ENCODE measurements at regions not wholly inside any gene's neighbourhood (a gene's known extent, or its start where the extent isn't known, plus 50 kb on each side); places are given as distances from the start of the nearest gene placed in this dataset.

DNA sequence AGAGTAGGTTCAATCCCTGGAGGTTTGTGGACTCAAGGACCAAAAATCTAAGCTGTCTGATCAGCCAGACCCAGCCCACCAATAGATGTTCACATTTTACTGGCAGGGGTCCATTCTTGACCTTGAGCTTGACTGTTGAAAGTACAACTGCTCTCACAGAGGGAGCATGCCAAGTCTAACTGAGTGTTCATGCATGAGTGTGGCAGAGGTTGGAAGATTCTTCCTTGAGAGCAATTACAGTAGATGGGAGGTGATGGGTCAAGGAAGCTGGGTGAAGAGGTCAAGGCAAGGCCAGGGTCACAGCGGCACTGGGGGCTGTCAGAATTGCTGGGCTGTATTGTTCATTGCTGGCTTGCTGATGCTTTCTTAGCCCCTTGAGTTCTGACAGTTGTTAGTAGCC, 202.8 kb upstream of the SVIL start:
- peak; percentile 70 for FAIRE-seq
- Histone ChIP-seq H3K36me3 (ENCODE audit: control insufficient read depth, insufficient read depth, low read length) (no peaks in the 10 kb centered on the region), H3K4me3 (ENCODE audit: low read depth, low read length) (no peak overlapping the region), H3K27me3 (ENCODE audit: control insufficient read depth, insufficient read depth, low read length) (no peaks in the 10 kb centered on the region)
- no peak for DNase-seq (ENCODE audit: low read depth)
- TF ChIP-seq, protein P1, sequence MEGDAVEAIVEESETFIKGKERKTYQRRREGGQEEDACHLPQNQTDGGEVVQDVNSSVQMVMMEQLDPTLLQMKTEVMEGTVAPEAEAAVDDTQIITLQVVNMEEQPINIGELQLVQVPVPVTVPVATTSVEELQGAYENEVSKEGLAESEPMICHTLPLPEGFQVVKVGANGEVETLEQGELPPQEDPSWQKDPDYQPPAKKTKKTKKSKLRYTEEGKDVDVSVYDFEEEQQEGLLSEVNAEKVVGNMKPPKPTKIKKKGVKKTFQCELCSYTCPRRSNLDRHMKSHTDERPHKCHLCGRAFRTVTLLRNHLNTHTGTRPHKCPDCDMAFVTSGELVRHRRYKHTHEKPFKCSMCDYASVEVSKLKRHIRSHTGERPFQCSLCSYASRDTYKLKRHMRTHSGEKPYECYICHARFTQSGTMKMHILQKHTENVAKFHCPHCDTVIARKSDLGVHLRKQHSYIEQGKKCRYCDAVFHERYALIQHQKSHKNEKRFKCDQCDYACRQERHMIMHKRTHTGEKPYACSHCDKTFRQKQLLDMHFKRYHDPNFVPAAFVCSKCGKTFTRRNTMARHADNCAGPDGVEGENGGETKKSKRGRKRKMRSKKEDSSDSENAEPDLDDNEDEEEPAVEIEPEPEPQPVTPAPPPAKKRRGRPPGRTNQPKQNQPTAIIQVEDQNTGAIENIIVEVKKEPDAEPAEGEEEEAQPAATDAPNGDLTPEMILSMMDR (IDR thresholded peaks at IDR 0.05; ENCODE audit: insufficient read depth, low read length, severe bottlenecking), result no peak

DNA sequence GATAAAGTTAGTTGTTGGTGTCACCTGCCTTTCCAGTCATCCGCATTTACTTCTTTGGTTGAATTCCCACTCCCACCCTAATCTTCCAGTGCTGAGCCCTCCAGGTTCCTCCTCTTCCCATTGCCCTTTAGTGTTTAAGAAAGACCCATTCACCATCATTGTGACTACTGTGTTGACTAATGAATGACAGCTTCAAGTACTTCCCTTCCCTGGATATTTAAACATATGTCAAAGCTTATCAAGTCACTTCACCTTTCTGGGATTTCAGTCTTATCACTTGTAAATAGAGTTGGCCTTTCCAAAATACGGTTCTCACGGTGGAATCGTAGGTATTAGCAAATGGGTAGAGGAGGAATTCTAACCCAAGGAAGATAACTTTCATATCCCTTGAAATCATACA, 201.6 kb upstream of the SVIL start:
- TF ChIP-seq, protein P1 (IDR thresholded peaks at IDR 0.05; ENCODE audit: insufficient read depth, low read length, severe bottlenecking), result no peak
- DNase-seq (ENCODE audit: low read depth) (no peak), FAIRE-seq (no peak)
- Histone ChIP-seq H3K4me3 (ENCODE audit: low read depth, low read length) (no peak overlapping the region), H3K36me3 (ENCODE audit: control insufficient read depth, insufficient read depth, low read length) (no peaks in the 10 kb centered on the region), H3K27me3 (ENCODE audit: control insufficient read depth, insufficient read depth, low read length) (no peaks in the 10 kb centered on the region)

DNA sequence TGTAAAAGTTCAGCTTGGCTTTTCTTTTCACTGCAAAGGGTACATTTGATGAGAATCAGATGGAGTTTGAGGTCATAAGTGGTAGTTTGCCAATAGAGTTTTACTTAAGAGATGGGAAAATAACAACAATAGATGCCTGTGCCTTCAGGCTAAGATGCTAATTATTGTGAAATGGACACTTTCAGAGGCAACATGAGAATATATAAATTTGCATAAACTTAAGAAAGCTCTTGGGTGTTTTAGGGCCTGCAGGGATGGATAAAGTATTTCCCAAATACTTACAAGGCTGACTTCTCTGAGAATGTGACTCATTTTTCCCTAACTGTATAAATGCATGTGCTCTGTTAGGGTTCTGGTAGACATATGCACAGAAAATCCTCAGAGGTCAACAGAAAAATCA, 200.3 kb upstream of the SVIL start:
- DNase-seq (ENCODE audit: low read depth) (no peak), FAIRE-seq (no peak)
- Histone ChIP-seq H3K36me3 (ENCODE audit: control insufficient read depth, insufficient read depth, low read length) (no peaks in the 10 kb centered on the region), H3K4me3 (ENCODE audit: low read depth, low read length) (no peak overlapping the region), H3K27me3 (ENCODE audit: control insufficient read depth, insufficient read depth, low read length) (no peaks in the 10 kb centered on the region)
- TF ChIP-seq, protein P1 (IDR thresholded peaks at IDR 0.05; ENCODE audit: insufficient read depth, low read length, severe bottlenecking), result no peak

DNA sequence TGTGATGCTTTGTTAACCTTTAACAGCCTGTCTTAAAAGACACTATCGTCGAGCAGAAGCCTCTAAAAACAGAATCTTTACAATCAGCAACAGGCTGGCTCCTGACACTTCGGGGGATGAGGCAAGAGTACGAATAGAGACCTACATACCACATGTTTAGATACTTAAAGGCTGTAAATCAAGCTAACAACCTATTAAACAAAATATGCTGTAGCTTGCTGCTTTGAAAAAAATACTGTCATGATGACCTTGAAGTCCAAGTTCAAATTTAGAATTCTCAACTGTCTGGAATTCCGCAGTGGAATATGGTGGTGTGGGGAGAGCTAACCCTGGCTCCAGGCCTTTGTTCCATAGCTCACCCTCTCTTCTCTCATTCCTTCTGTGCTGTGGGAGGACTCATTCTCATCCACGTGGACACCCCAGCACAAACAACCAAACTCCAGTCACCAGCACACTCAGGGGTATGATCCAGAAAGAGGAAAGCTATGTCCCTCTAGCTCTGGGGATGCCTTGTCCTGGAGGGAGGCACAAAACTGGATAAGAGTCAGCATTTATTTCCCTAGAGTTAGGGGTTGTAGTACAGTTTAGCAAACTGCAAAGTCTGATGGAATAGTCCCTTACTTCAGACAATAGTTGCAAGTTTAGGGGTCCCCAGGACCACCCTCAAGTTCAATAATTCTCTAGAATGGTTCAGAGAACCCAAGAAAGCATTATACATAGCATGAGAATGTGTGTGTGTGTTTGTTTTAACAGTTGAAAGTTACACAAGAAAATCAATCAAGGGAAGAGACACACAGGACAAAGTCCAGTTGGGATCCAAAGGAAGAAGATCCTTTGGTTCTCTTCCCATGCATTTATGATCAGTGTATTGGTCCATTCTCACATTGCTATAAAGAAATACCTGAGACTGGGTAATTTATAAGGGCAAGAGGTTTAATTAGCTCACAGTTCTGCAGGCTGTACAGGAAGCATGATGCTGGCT, 196.1 kb upstream of the SVIL start:
- no peak overlapping the region for H3K4me3 ChIP-seq (ENCODE audit: low read depth, low read length)
- no peaks in the 10 kb centered on the region for H3K27me3 ChIP-seq (ENCODE audit: control insufficient read depth, insufficient read depth, low read length)
- no peak for FAIRE-seq
- no peak for DNase-seq (ENCODE audit: low read depth)
- H3K36me3 ChIP-seq (ENCODE audit: control insufficient read depth, insufficient read depth, low read length), result no peaks in the 10 kb centered on the region
- TF ChIP-seq, protein P1 (IDR thresholded peaks at IDR 0.05; ENCODE audit: insufficient read depth, low read length, severe bottlenecking), result no peak

DNA sequence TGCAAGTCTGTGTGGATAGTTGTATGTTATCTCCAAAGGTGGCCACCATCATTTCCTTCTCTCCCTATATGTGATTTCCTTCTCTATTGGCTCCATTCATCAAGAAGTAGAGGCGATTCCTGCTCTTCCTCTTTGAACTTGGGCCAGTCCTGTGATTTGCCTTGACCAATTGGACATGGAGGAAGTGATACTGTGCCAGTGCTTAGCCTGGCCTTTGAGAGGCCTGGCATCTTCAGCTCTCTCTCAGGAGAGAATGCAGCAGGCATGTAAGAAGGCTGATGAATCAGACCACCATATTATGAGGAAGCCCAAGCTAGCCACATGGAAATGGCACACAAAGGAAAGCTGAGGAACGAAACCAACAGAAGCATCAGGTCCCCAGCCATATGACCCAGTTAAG, 195.0 kb upstream of the SVIL start:
- TF ChIP-seq, protein P1 (IDR thresholded peaks at IDR 0.05; ENCODE audit: insufficient read depth, low read length, severe bottlenecking), result no peak
- Histone ChIP-seq H3K27me3 (ENCODE audit: control insufficient read depth, insufficient read depth, low read length) (no peaks in the 10 kb centered on the region), H3K36me3 (ENCODE audit: control insufficient read depth, insufficient read depth, low read length) (no peaks in the 10 kb centered on the region), H3K4me3 (ENCODE audit: low read depth, low read length) (no peak overlapping the region)
- DNase-seq (ENCODE audit: low read depth) (no peak), FAIRE-seq (peak; percentile 75)
